Prostate gland (tissue), 2 donors: ENCODE measurements at regions not wholly inside any gene's neighbourhood (a gene's known extent, or its start where the extent isn't known, plus 50 kb on each side); places are given as distances from the start of the nearest gene placed in this dataset.

Experiments
- POLR2A ChIP-seq: fragments of 450-650 bp; IDR thresholded peaks from one replicate; pipeline ENCODE4 v1.6.1; 2016; ENCODE audit warnings: antibody characterized with exemption, mild to moderate bottlenecking
- POLR2AphosphoS5 ChIP-seq: sonication (generic); formaldehyde crosslinking; IDR thresholded peaks from one replicate; pipeline ENCODE4 v1.6.1; 2017; ENCODE audit warnings: antibody characterized with exemption
- TF ChIP-seq, protein P1 (sequence below), 4 experiments: fragments of 200-600 bp in 2 of 4; fragments of 450-650 bp in 2 of 4; sonication (generic) in 2 of 4; IDR thresholded peaks; 1 replicate in 3 of 4; 2 replicates in 1 of 4; pipeline ENCODE4 v1.5.1; 2016 to 2019; ENCODE audit warnings: antibody characterized with exemption in 4 of 4, mild to moderate bottlenecking in 2 of 4, moderate library complexity in 2 of 4

DNA sequence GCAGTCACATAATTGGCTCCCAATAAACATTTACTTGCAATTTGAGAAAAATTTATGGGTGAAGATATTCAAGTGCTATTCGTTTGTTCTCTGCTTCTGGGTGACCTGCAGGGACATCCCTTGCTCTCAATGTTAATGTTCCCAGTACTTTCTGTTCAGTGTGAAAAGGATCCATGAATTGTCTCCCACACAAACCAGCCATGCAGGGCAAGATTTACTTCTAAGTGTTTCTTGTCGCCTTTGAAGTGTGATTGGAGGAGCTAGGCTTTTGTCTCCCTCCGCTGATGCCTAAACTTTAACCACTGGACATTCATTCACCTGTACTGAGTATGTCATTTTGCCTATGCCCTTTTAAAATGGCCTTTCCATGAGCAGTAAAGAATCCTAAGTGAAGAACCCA lies 66.4 kb upstream of the ADA2 start:
- TF ChIP-seq, protein P1, sequence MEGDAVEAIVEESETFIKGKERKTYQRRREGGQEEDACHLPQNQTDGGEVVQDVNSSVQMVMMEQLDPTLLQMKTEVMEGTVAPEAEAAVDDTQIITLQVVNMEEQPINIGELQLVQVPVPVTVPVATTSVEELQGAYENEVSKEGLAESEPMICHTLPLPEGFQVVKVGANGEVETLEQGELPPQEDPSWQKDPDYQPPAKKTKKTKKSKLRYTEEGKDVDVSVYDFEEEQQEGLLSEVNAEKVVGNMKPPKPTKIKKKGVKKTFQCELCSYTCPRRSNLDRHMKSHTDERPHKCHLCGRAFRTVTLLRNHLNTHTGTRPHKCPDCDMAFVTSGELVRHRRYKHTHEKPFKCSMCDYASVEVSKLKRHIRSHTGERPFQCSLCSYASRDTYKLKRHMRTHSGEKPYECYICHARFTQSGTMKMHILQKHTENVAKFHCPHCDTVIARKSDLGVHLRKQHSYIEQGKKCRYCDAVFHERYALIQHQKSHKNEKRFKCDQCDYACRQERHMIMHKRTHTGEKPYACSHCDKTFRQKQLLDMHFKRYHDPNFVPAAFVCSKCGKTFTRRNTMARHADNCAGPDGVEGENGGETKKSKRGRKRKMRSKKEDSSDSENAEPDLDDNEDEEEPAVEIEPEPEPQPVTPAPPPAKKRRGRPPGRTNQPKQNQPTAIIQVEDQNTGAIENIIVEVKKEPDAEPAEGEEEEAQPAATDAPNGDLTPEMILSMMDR (IDR thresholded peaks at IDR 0.05) = no peak
- no peak for TF ChIP-seq POLR2A
- no peak for TF ChIP-seq POLR2AphosphoS5
